GM13977 (cell line): ENCODE measurements at regions not wholly inside any gene's neighbourhood (a gene's known extent, or its start where the extent isn't known, plus 50 kb on each side); places are given as distances from the start of the nearest gene placed in this dataset.

Experiments used
- DNase-seq: peaks from one replicate; pipeline ENCODE4 v3.0.0; 2012; ENCODE audit warnings: low spot score
- in situ Hi-C: fragments of 300-500 bp; cut with MboI; formaldehyde crosslinking; loops from one replicate; pipeline ENCODE4 v1.12.0; 2022; ENCODE audit warnings: low sequenced_read_pairs, low pct_unique_long_range_greater_than_20kb, mixed read lengths, inconsistent platforms; ENCODE audit not compliant: unreplicated experiment
- TF ChIP-seq, protein P1 (sequence below): IDR thresholded peaks from 2 replicates; pipeline ENCODE4 v1.5.1; 2012; ENCODE audit warnings: mild to moderate bottlenecking, control low read depth; ENCODE audit not compliant: insufficient read depth; ENCODE audit errors: extremely low read depth, missing control alignments

- TF ChIP-seq, protein P1, sequence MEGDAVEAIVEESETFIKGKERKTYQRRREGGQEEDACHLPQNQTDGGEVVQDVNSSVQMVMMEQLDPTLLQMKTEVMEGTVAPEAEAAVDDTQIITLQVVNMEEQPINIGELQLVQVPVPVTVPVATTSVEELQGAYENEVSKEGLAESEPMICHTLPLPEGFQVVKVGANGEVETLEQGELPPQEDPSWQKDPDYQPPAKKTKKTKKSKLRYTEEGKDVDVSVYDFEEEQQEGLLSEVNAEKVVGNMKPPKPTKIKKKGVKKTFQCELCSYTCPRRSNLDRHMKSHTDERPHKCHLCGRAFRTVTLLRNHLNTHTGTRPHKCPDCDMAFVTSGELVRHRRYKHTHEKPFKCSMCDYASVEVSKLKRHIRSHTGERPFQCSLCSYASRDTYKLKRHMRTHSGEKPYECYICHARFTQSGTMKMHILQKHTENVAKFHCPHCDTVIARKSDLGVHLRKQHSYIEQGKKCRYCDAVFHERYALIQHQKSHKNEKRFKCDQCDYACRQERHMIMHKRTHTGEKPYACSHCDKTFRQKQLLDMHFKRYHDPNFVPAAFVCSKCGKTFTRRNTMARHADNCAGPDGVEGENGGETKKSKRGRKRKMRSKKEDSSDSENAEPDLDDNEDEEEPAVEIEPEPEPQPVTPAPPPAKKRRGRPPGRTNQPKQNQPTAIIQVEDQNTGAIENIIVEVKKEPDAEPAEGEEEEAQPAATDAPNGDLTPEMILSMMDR = no peak
- in situ Hi-C loops = loop anchor here (25.0 kb wide), 1 partner anchor 319 kb away; no protein-coding TSS in a partner anchor
- peak; percentile 28 for DNase-seq
Measured at GRCh38 chr21:35206141-35207125, 157.3 kb upstream of the RUNX1 start.

DNA sequence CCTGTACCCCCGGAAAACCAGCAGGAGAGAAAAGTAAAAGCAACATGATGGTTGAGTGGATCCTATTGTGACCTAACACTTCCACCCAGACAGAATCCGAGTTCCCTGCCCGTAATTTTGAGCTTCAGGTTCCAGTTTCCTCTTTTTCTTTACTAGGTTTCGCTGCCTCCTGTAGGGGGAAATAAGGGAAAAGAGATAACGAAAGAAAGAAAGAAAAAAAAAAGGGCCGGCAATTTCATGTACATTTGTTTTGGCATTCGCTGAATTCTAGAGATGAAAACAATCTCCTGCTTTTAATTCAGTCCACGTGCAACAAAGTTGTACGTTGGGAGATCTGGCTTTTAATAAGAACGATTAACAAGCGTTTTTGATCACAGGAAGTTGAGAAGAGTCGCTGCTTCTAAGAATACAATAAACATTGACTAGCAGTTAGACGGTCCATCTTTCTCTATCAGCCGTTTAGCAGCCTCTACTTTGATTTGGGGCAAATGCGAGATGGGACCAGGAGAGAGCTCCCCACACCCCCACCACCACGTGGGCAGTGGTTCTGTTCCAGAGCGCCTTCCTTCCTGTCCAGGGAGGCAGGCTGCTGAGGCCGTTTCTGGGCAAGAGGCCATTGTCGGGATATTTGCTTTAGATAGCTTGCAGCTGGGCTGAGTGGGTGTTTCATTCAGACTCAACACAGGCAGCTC, 155.9 kb upstream of the RUNX1 start:
- no peak for DNase-seq
- in situ Hi-C loops = loop anchor here (25.0 kb wide), 1 partner anchor 318 kb away; no protein-coding TSS in a partner anchor
- TF ChIP-seq, protein P1 = no peak

DNA sequence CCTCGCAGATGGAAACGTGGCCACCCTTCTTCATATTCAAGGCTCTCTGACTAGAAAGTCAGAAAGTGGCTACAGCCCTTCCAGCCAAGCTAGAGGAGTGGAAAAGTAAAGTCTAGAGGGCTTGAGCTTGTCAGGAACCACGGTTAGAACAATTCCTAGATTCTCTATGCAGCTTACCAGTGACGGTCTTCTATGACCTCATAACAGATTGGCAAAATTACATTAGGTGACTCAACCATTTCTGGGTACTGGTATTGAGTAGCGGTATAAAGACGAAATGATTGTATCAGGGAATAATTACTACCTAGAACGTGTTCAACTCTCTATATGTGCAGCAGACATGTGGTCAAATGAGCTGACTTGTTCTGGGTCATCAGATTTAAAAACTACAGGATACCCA, 155.0 kb upstream of the RUNX1 start:
- no peak for DNase-seq
- in situ Hi-C loops = loop anchor here (25.0 kb wide), 1 partner anchor 317 kb away; no protein-coding TSS in a partner anchor

GRCh38 chr21:35203093-35203977, 154.2 kb upstream of the RUNX1 start:
- TF ChIP-seq, protein P1 = no peak
- no peak for DNase-seq
- in situ Hi-C loops = loop anchor here (25.0 kb wide), 1 partner anchor 316 kb away; no protein-coding TSS in a partner anchor

More for the DNA sequence above, 155.0 kb upstream of the RUNX1 start:
- TF ChIP-seq, protein P1 = no peak

GRCh38 chr21:35202431-35202830, 153.3 kb upstream of the RUNX1 start:
- DNase-seq = no peak
- in situ Hi-C loops = loop anchor here (25.0 kb wide), 1 partner anchor 315 kb away; no protein-coding TSS in a partner anchor
- TF ChIP-seq, protein P1 = no peak
